Heart left ventricle (tissue), 13 donors: ENCODE measurements at regions not wholly inside any gene's neighbourhood (a gene's known extent, or its start where the extent isn't known, plus 50 kb on each side); places are given as distances from the start of the nearest gene placed in this dataset.

Source experiments
- POLR2A ChIP-seq, 2 donors: fragments of 450-650 bp; IDR thresholded peaks; one replicate each; pipeline ENCODE4 v1.6.1; 2017; ENCODE audit warnings: antibody characterized with exemption in 2 of 2, mild to moderate bottlenecking in 2 of 2, moderate library complexity in 2 of 2
- TF ChIP-seq, protein P1 (sequence below), 12 donors: fragments of 200-600 bp; sonication (generic) in 4 of 12; IDR thresholded peaks; one replicate each; pipeline versions ENCODE4 v1.5.0 to v1.8.0; 2018 to 2022; ENCODE audit warnings: antibody characterized with exemption in 12 of 12, mild to moderate bottlenecking in 5 of 12
- donor health status: ischemic (EF 13 %, LVEDD 7.1; RV severe dilation, severe dysfunction).
- donor health status: DM: no; HTN: yes; CAD: no.
- donor health status: DM: no; HTN: no; CAD: no.
- donor health status: ischemic (EF 25% LVEDD 6.9; RV normal size, moderate dysfunction).
- donor health status: ischemic (EF 25% LVEDD 5.7; RV mildly dilated, moderate dysfunction).
- donor health status: ischemic (EF 35%, LVEDD 5.7; RV mildly dilated, moderate dysfunction).
- donor health status: nonischemic (EF 11% LVEDD 7.7; RV severe dilation, severe dysfunction).
- donor health status: DM: yes; HTN: yes; CAD: no.
- donor health status: PGD.
- donor health status: ischemic (EF 29% LVEDD 5.4; RV normal size, mild dysfunction).
- donor health status: nonischemic (EF 23%, LVEDD 6.1; RV moderate dilation, normal function).

DNA sequence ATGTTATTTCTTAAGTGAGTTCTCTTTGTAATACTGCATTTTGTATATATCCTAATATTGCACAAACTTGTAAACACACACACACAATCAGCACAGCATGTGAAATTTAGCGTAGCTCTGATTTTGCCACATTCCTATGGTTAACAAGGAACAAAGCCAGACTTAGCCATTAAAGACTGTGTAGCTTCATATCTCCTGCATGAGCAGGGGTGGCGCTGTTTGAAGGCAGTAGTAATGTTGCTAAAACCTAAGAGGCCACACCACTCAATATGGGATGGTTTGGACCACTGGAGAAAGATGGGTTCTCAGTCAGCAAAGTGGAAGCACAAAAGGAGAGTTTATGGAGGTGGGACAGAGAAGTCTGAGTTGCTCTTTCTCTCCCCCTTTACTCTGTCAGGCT is 61.1 kb upstream of the RND3 start:
- no peak for TF ChIP-seq POLR2A (IDR thresholded peaks at IDR 0.05)
- TF ChIP-seq, protein P1, sequence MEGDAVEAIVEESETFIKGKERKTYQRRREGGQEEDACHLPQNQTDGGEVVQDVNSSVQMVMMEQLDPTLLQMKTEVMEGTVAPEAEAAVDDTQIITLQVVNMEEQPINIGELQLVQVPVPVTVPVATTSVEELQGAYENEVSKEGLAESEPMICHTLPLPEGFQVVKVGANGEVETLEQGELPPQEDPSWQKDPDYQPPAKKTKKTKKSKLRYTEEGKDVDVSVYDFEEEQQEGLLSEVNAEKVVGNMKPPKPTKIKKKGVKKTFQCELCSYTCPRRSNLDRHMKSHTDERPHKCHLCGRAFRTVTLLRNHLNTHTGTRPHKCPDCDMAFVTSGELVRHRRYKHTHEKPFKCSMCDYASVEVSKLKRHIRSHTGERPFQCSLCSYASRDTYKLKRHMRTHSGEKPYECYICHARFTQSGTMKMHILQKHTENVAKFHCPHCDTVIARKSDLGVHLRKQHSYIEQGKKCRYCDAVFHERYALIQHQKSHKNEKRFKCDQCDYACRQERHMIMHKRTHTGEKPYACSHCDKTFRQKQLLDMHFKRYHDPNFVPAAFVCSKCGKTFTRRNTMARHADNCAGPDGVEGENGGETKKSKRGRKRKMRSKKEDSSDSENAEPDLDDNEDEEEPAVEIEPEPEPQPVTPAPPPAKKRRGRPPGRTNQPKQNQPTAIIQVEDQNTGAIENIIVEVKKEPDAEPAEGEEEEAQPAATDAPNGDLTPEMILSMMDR (IDR thresholded peaks at IDR 0.05), result peak in 1 of 12 donors; percentile 10
